HEK293 (cell line): ENCODE measurements at regions not wholly inside any gene's neighbourhood (a gene's known extent, or its start where the extent isn't known, plus 50 kb on each side); places are given as distances from the start of the nearest gene placed in this dataset.
A peak's percentile ranks its signal among the peaks of the same experiment; 100 is the strongest.

Source experiments
- CTCF ChIA-PET: fragments of 350-600 bp; formaldehyde crosslinking; extraction: SDS; loops from one replicate; lab custom pipeline; 2021; ENCODE audit warnings: antibody characterized with exemption; lab: Yijun Ruan, JAX
- POLR2A ChIA-PET: fragments of 300-600 bp; formaldehyde crosslinking; extraction: SDS; loops from one replicate; lab custom pipeline; 2020; ENCODE audit warnings: antibody characterized with exemption, inconsistent platforms; lab: Yijun Ruan, JAX
- H3K27ac ChIP-seq: fragments of 200-500 bp; sonication (Bioruptor generic); 2 replicates; pipeline ENCODE4 v1.5.1; 2014; ENCODE audit warnings: low read depth, low read length, control low read depth, inconsistent platforms; ENCODE audit errors: extremely low read depth
- H3K36me3 ChIP-seq, 2 experiments: fragments of 200-500 bp in 1 of 2; sonication (Bioruptor generic) in 1 of 2; 1 replicate in 1 of 2; 2 replicates in 1 of 2; pipeline ENCODE4 v1.5.1; 2014 to 2017; ENCODE audit warnings: inconsistent platforms in 2 of 2, low read length in 2 of 2; ENCODE audit not compliant: control insufficient read depth in 2 of 2, insufficient read depth in 1 of 2
- H3K4me1 ChIP-seq: fragments of 200-500 bp; sonication (Bioruptor generic); 2 replicates; pipeline ENCODE4 v1.5.1; 2014; ENCODE audit warnings: mild to moderate bottlenecking, low read length, inconsistent platforms; ENCODE audit not compliant: control insufficient read depth, insufficient read depth
- H3K4me3 ChIP-seq: 2 replicates; pipeline ENCODE4 v1.5.1; 2011; ENCODE audit warnings: low read depth, mild to moderate bottlenecking, control low read depth, low read length, moderate library complexity
- H3K9me3 ChIP-seq: fragments of 200-500 bp; sonication (Bioruptor generic); 2 replicates; pipeline ENCODE4 v1.5.1; 2014; ENCODE audit warnings: low read depth, low read length, inconsistent platforms; ENCODE audit not compliant: control insufficient read depth, insufficient read depth
- BCL11A ChIP-seq: fragments of 450-650 bp; formaldehyde crosslinking; IDR thresholded peaks from 2 replicates; pipeline ENCODE4 v1.5.1; 2016; ENCODE audit warnings: low read depth, missing biosample characterization, missing genetic modification characterization
- FEZF1 ChIP-seq: fragments of 450-650 bp; formaldehyde crosslinking; IDR thresholded peaks from 2 replicates; pipeline ENCODE4 v1.5.1; 2016; ENCODE audit warnings: missing biosample characterization, missing genetic modification characterization
- GLI2 ChIP-seq: fragments of 450-650 bp; formaldehyde crosslinking; IDR thresholded peaks from 2 replicates; pipeline ENCODE4; 2017; ENCODE audit warnings: missing biosample characterization, missing genetic modification characterization, low read depth, borderline replicate concordance
- GLIS1 ChIP-seq: fragments of 450-650 bp; formaldehyde crosslinking; IDR thresholded peaks from 2 replicates; pipeline ENCODE4 v1.5.1; 2016; ENCODE audit warnings: missing biosample characterization, missing genetic modification characterization
- GLIS2 ChIP-seq: fragments of 450-650 bp; formaldehyde crosslinking; IDR thresholded peaks from 2 replicates; pipeline ENCODE4 v1.5.1; 2016; ENCODE audit warnings: missing biosample characterization, missing genetic modification characterization
- MYNN ChIP-seq: fragments of 450-650 bp; formaldehyde crosslinking; IDR thresholded peaks from 2 replicates; pipeline ENCODE4 v1.5.1; 2016; ENCODE audit warnings: missing biosample characterization, missing genetic modification characterization, borderline replicate concordance
- OSR2 ChIP-seq: fragments of 450-650 bp; formaldehyde crosslinking; IDR thresholded peaks from 2 replicates; pipeline ENCODE4 v1.5.1; 2016; ENCODE audit warnings: missing biosample characterization, missing genetic modification characterization
- SCRT1 ChIP-seq: fragments of 450-650 bp; formaldehyde crosslinking; IDR thresholded peaks from 2 replicates; pipeline ENCODE4 v1.5.1; 2016; ENCODE audit warnings: missing biosample characterization, missing genetic modification characterization, borderline replicate concordance
- SCRT2 ChIP-seq: fragments of 450-650 bp; formaldehyde crosslinking; IDR thresholded peaks from 2 replicates; pipeline ENCODE4 v1.5.1; 2016; ENCODE audit warnings: missing biosample characterization, missing genetic modification characterization
- ZBTB48 ChIP-seq: fragments of 450-650 bp; formaldehyde crosslinking; IDR thresholded peaks from 2 replicates; pipeline ENCODE4 v1.5.1; 2016; ENCODE audit warnings: missing biosample characterization, missing genetic modification characterization
- ZNF112 ChIP-seq: fragments of 450-650 bp; formaldehyde crosslinking; IDR thresholded peaks from 2 replicates; pipeline ENCODE4 v1.5.0; 2017; ENCODE audit warnings: missing biosample characterization, missing genetic modification characterization
- ZNF121 ChIP-seq: fragments of 450-650 bp; formaldehyde crosslinking; IDR thresholded peaks from 2 replicates; pipeline ENCODE4 v1.5.1; 2016; ENCODE audit warnings: missing biosample characterization, missing genetic modification characterization
- ZNF146 ChIP-seq: fragments of 450-650 bp; formaldehyde crosslinking; IDR thresholded peaks from 2 replicates; pipeline ENCODE4 v1.5.1; 2016; ENCODE audit warnings: missing biosample characterization, missing genetic modification characterization
- ZNF169 ChIP-seq: fragments of 450-650 bp; formaldehyde crosslinking; IDR thresholded peaks from 2 replicates; pipeline ENCODE4 v1.5.1; 2016; ENCODE audit warnings: missing biosample characterization, missing genetic modification characterization
- ZNF324 ChIP-seq: fragments of 450-650 bp; formaldehyde crosslinking; IDR thresholded peaks from 2 replicates; pipeline ENCODE4 v1.5.1; 2016; ENCODE audit warnings: missing biosample characterization, missing genetic modification characterization
- ZNF354C ChIP-seq: fragments of 450-650 bp; formaldehyde crosslinking; IDR thresholded peaks from 2 replicates; pipeline ENCODE4 v1.5.1; 2016; ENCODE audit warnings: missing biosample characterization, missing genetic modification characterization, low read depth, borderline replicate concordance
- ZNF707 ChIP-seq: fragments of 450-650 bp; formaldehyde crosslinking; IDR thresholded peaks from 2 replicates; pipeline ENCODE4 v1.5.1; 2016; ENCODE audit warnings: missing biosample characterization, missing genetic modification characterization
- ZNF792 ChIP-seq: fragments of 450-650 bp; formaldehyde crosslinking; IDR thresholded peaks from 2 replicates; pipeline ENCODE4 v1.5.1; 2016; ENCODE audit warnings: missing biosample characterization, missing genetic modification characterization
- ZNF843 ChIP-seq: fragments of 450-650 bp; formaldehyde crosslinking; IDR thresholded peaks from 2 replicates; pipeline ENCODE4 v1.5.1; 2016; ENCODE audit warnings: missing biosample characterization, missing genetic modification characterization
- ZSCAN23 ChIP-seq: fragments of 450-650 bp; formaldehyde crosslinking; IDR thresholded peaks from 2 replicates; pipeline ENCODE4 v1.5.1; 2016; ENCODE audit warnings: missing biosample characterization, missing genetic modification characterization
- TF ChIP-seq, protein P1 (sequence below): sonication (generic); formaldehyde crosslinking; IDR thresholded peaks from 2 replicates; pipeline ENCODE4 v1.8.1; 2022; ENCODE audit warnings: mild to moderate bottlenecking, moderate library complexity, missing genetic modification reagents
- TF ChIP-seq, protein P2 (sequence below): fragments of 450-650 bp; formaldehyde crosslinking; IDR thresholded peaks from 2 replicates; pipeline ENCODE4 v1.5.1; 2016; ENCODE audit warnings: missing biosample characterization, missing genetic modification characterization
- TF ChIP-seq, protein P3 (sequence below): fragments of 450-650 bp; formaldehyde crosslinking; IDR thresholded peaks from 2 replicates; pipeline ENCODE4 v1.5.1; 2016; ENCODE audit warnings: missing biosample characterization, missing genetic modification characterization

DNA sequence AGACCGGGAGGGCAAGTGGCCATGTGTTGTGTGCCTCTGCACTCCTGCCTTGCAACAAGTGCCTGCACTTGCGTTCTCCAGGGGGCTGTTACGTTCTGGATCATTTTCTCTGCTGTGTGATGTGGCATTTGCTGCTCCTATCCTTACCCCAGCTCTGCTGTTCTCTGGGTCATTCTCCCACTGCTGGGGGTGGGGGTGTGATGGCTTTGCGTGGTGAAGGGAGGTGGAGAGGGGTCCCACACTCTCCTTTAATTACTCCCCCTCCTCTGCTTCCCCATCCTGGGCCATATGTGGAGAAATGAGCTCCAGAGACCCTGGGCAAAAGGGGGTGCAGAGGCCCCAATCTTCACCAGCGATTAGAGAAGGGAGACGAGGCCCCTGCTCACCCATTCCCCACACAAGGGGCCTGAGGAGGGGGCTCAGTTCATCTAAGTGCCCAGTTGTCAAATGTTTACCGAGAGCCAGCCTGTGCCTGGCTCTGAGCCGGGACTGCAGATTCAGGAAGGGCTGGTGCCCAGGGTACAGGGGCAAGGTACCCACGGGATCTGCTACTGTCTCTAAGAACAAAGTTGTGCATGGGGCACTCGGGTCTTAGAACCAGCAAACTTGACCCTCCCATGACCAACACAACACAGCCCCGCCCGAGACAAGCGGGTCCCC, 355.4 kb downstream of the PTPRU start:
- TF ChIP-seq SCRT2, result peak; percentile 69
- no peak for TF ChIP-seq FEZF1 (tag by site-specific recombination)
- TF ChIP-seq ZNF792 (tag by site-specific recombination), result no peak
- TF ChIP-seq, protein P1, sequence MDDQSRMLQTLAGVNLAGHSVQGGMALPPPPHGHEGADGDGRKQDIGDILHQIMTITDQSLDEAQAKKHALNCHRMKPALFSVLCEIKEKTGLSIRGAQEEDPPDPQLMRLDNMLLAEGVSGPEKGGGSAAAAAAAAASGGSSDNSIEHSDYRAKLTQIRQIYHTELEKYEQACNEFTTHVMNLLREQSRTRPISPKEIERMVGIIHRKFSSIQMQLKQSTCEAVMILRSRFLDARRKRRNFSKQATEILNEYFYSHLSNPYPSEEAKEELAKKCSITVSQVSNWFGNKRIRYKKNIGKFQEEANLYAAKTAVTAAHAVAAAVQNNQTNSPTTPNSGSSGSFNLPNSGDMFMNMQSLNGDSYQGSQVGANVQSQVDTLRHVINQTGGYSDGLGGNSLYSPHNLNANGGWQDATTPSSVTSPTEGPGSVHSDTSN (CRISPR knock-in tag), result no peak
- no peak for TF ChIP-seq ZNF354C (tag by site-specific recombination)
- Histone ChIP-seq H3K27ac (no peak overlapping the region), H3K4me3 (no peak overlapping the region), H3K9me3 (no peaks in the 10 kb centered on the region), H3K4me1 (no peaks in the 10 kb centered on the region), H3K36me3 (no peaks in the 10 kb centered on the region)
- ChIA-PET POLR2A (no interaction called here), CTCF (interaction anchor here (0.6 kb wide), 1 partner anchor 437 kb away, joined by 5 read pairs; no protein-coding TSS in a partner anchor)

DNA sequence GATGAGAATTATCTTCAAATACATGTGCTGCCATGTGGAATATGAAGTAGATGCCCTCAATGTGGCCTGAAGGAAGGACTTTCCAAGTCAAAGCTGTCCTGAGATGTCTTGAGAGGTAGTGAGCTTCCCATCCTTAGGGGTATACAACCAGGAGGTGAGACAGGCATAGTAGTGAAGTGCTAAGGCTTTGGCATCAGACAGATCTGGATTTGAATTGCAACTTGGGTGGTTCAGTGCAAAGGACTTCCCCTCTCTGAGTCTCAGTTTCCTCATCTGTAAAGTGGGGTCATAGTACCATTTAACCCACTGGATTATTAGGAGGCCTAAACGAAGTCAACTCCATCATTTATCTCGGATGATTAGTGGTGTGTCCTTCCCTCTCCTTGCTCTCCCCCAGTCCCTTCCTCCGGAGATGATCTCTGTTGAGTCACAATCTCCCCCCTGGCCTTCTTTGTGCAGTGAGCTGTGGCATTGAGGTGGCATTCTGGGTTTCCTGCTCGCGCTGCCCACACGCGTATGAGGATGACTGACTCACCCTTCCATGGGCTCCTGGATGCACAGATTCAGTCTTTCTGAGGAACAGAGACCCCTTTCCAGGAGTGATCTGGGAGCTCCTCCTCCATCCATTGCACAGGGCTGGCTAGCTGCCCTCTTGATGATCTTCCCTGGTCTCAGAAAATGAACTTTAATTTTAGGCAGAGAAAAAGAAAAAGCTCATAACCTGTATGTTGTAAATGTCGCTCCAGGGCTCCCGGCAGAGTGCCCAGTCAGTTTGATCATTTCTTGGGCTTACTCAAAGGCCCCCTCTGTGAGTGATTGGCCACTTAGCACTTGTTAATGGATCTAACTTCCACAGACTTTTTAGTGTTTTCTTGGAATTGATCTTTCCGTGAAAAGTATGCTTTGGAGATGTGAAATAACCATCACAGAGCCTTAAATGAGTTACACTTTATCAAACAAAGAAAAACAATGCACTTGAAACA, 354.6 kb downstream of the PTPRU start:
- H3K36me3 ChIP-seq, result no peaks in the 10 kb centered on the region
- CTCF ChIA-PET, result no interaction called here
- no peak overlapping the region for H3K4me3 ChIP-seq
- POLR2A ChIA-PET, result no interaction called here
- no peaks in the 10 kb centered on the region for H3K9me3 ChIP-seq
- no peak for TF ChIP-seq GLIS1
- TF ChIP-seq MYNN, result no peak
- no peak for TF ChIP-seq ZNF169 (tag by site-specific recombination)
- TF ChIP-seq, protein P2, sequence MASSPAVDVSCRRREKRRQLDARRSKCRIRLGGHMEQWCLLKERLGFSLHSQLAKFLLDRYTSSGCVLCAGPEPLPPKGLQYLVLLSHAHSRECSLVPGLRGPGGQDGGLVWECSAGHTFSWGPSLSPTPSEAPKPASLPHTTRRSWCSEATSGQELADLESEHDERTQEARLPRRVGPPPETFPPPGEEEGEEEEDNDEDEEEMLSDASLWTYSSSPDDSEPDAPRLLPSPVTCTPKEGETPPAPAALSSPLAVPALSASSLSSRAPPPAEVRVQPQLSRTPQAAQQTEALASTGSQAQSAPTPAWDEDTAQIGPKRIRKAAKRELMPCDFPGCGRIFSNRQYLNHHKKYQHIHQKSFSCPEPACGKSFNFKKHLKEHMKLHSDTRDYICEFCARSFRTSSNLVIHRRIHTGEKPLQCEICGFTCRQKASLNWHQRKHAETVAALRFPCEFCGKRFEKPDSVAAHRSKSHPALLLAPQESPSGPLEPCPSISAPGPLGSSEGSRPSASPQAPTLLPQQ (tag by site-specific recombination), result no peak
- TF ChIP-seq BCL11A (tag by site-specific recombination), result no peak
- no peak for TF ChIP-seq SCRT1 (tag by site-specific recombination)
- TF ChIP-seq ZSCAN23 (tag by site-specific recombination), result no peak
- no peak for TF ChIP-seq ZNF146 (tag by site-specific recombination)
- no peak for TF ChIP-seq GLIS2
- no peak for TF ChIP-seq ZNF121 (tag by site-specific recombination)
- TF ChIP-seq ZNF112 (tag by site-specific recombination), result no peak
- no peak for TF ChIP-seq GLI2 (tag by site-specific recombination)
- no peak for TF ChIP-seq ZNF324 (tag by site-specific recombination)
- TF ChIP-seq ZNF843 (tag by site-specific recombination), result no peak
- TF ChIP-seq, protein P3, sequence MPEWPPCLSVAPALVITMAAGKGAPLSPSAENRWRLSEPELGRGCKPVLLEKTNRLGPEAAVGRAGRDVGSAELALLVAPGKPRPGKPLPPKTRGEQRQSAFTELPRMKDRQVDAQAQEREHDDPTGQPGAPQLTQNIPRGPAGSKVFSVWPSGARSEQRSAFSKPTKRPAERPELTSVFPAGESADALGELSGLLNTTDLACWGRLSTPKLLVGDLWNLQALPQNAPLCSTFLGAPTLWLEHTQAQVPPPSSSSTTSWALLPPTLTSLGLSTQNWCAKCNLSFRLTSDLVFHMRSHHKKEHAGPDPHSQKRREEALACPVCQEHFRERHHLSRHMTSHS (tag by site-specific recombination), result no peak
- TF ChIP-seq OSR2 (tag by site-specific recombination), result no peak
- TF ChIP-seq ZBTB48 (tag by site-specific recombination), result no peak
- no peak for TF ChIP-seq ZNF707 (tag by site-specific recombination)
- H3K27ac ChIP-seq, result no peak overlapping the region
- no peaks in the 10 kb centered on the region for H3K4me1 ChIP-seq
